ENCODE measurements at regions not wholly inside any gene's neighbourhood (a gene's known extent, or its start where the extent isn't known, plus 50 kb on each side); places are given as distances from the start of the nearest gene placed in this dataset.
"Not testable (repeated sequence)": the region's sequence is repeated elsewhere in the genome, so short reads cannot be mapped to it uniquely, and the experiment has no call there.

DNA sequence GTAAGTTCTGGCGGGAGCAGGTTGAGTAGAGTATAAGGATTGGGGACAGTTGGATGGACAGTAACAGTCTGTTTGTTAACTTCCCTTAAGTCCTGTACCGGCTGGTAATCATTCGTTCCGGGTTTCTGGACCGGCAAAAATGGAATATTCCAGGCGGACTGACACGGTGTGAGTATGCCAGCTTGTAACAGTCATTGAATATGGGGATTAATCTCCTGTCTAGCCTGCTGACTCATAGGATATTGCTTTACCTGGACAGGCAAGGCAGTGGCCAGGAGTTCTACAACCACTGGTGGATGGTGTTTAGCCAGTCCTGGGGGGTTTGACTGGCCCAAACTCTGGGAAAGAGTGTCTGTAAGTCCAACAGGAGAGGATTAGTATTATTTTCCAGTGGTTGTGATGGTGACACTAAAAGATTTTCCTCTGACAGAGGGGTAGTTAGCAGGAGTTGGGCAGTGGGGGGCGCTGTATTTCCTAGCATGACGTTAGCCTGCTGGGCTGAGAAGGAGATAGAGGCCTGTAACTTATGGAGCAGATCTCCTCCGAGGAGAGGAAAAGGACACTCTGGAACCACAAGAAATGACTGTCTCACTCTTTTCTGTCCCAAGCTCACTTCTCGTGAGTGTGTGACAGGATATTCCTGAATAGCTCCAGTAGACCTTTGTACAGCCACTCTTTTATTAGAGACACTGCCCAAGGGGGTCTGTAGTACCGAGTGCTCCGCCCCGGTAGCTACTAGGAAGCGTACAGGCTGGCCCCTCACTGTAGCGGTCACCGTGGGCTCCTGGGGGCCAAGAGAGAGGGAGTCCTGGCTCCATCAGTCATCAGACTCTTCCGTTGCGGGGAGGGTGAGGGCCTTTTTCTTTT lies 152.2 kb downstream of the TRIM27 start:
- DNase-seq, result no peak

DNA sequence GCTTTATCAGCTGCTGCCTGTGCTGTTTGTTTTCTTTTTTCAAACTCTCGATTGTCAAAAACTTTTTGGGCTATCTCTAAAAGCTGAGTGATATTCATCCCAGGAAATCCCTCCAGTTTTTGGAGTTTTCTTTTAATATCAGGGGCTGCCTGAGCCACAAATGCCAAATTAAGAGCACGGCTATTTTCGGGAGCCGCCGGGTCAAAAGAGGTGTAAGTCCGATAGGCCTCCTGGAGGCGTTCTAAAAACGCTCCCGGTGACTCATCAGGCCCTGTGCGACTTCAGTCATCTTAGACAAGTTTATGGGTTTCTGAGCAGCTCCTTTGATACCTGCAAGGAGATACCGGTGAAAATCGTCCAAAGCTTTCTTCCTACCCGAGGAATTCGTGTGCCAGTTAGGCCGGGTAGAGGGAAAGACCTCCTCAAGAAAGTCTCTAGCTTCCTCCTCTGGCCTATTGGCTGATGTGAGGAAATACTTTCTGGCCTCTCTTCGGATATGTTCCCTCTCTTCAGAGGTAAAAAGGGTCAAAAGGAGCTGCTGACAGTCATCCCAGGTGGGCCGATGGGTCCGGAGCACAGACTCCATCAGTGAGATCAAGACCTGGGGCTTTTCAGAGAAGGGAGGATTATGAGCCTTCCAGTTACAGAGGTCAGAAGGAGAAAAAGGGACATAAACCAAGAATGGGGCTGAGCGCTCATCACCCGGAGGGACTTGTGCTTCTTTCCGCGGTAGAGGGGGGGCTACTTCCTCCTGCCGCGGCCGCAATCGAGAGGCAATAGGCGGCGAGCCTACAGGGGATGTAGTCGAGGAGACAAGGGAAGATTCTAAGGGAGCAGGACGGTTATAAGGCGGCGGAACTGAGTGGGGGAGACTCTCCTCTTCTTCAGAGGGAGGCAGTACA lies 151.1 kb downstream of the TRIM27 start:
- DNase-seq, result no peak

DNA sequence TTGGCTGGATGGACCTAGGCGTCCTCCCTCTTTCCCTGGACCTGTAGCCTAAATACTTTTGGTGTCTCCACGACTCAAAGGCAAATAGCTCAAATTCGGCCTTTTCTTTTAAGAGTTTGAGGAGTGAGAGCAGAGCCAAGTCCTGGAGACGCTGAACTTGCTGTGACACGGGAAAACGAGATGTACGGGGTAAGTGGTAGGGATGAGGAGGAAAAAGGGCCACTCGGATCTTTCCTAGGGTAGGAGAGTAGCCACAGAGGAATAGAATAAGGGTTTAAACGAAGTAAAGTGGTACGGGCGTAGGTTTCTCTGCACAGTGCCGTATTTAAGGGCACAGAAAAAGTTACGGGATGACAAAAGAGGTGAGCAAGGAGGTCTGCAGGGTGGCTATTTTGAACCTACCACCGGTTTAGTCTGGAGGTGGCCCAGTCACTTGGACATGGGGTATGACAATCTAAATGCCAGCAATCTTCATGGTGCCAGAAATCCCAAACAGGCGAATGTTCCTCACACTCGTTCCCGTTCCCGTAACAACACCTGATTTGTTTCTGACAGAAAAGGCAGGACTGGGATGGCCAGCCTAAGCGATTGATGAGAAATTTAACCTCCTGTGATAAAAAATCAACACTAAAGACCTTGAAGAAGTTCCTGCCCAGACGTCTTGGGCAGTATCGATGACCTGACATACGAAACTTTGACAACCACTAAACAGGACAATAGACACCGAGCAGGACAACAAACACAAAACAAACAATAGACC lies 149.3 kb downstream of the TRIM27 start:
- no peak for DNase-seq

DNA sequence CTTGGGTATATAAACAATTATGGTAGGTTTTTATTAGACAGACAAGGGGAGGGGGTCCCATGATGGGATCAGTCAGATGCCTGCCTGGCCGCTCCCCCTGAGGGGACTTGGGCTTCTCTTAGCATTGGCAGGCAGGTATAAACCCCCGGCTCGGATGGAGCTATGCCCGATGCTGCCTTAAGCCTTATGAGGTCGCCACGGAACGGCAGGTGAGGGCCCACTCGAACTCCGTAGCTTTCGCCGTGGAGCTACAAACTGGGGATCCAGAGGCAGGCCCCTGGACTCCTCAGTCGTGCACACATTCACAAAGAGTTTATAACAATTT lies 148.8 kb downstream of the TRIM27 start:
- no peak for DNase-seq

DNA sequence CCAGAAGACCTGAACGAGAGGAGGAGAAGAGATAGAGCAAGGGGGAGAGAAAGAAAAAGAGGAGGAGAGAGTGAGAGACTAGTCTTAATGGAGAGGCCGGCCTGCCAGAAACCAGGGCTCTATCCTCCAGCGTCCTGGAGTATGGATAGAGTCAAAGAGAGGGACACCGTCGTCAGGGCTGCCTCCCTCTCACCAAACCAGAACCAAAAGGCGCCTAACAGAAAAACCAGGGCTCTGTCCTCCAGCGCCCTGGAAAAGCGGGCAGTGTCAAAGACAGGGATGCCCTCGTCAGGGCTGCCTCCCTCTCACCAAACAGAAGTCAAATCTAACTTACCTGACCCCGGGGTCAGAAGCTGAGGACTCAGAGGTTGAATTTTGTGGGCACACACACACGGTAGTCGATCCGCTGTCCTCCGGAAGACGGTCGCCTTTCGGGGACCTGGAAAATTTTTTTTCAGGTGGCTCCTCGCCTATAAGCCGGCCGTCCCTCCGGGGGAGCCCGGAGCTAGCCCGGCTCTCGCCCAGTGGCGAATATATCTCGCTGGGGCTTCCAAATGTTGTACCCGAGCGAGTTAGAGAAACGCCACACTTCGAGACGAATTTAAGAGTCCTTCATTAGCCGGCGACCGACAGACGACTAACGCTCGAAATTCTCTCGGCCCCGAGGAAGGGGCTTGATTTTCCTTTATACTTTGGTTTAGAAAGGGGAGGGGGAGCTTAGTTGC lies 148.2 kb downstream of the TRIM27 start:
- no peak for DNase-seq

DNA sequence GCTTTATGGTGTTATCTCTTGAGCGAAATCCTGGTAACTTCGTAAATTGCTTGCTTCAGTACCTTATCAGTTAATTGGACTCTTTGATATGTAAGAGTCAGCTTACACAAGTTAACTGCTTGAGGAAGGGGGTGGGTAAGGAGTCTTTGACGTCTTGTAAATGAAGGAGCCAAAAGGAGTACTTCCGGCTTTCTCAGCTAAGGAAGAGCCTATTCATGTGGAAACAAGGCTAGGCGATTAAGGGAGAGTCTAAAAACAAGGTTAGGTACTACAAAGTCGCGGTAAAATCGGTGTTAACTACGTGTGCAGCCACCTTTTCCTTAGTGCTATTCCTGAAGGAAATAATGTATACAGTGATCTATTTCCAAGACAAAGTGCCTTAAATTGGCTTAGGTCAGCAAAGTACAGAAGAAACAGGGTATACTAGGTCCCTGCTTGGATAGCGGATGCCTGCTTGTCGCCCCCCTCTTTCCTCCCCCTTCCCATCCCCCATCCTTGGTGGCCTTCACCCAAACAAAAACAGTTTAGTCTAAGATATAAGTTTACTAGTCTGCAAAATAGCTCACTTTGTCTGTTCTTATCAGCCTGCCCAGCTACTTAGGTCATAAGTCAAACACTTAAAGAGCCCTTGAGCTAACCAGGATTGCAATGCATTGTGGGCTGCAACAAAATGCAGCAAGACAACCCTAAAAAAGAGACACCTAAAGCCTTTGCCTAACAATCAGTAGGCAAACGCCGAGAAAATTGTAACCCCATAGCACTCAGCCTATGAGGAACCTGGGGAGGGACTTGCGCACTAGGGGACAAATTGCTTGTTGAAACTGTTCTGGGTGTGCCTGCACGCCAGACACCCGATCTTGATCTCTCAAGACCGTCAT lies 147.3 kb downstream of the TRIM27 start:
- DNase-seq, result no peak

DNA sequence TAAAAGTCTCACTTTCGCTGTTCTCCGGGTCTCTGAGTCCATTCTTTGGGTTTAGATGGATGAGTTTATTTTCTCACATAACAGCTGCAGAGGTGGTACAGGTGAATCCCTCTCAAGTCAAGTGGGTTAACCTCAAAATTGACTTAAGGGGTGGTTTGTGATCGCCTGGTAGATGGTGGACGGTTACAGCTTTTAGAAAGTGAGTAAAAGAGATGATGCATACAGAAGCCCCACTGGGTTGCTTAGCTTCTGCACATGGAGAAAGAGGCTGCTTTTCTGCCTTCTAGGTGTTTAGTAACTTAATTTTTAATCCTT lies 146.7 kb downstream of the TRIM27 start:
- no peak for DNase-seq

DNA sequence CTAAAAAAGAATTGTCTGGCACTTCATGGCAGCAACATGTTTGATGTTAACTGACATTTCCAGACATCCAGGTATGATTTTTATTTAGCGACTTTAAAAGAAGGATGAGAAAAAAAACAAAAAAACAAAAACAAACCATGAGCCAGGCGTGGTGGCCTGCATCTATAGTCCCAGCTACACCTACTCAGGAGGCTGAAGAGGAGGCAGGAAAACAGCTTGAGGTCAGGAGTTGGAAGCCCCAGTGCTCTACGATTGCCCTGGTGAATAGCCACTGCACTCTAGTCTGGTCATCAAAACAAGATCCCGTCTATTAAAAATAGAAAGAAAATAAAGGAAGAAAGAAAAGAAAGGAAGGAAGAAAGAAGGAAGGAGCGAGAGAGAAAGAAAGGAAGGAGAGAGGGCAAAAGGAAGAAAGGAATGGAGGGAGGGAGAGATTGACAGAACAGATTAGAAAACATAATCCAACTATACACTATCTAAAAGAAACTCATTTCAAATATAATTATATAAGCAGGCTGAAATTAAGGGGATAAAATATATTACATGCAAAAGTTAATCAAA lies 141.6 kb downstream of the TRIM27 start:
- DNase-seq, result no peak

DNA sequence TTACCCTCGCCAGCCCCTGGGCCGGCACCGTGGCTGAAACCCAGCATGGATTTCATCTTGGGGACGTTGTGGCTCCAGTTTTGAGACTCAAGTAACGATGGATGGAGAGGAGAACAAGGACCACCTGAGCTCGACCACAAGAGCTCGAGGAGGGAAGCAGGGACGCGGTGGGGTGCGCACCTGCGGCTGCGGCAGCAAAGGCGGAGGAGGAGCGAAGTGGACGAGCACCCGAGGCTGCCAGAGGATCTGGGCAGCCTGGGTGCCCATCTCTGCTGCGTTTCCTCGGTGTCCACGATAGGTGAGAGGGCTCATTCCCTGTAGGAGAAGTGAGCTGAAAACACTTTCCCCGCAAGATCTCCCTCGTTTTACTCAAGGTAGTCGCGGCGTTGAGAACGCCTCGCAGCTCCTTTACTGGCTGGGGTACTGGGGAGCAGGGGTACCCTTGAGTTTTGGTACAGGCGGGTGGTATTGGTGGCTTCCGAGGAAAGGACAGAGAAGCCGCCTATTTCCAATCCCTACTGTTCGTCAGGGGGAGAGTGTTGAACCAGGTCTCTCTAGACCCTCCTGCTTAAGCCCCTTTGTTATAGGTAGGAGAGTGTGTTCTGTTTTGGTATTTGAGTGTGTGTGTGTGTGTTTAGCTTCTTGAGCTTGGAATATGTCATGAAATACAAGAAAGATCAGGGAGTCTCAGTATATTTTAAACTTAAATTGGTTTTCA lies 137.7 kb downstream of the TRIM27 start:
- no peak for DNase-seq

DNA sequence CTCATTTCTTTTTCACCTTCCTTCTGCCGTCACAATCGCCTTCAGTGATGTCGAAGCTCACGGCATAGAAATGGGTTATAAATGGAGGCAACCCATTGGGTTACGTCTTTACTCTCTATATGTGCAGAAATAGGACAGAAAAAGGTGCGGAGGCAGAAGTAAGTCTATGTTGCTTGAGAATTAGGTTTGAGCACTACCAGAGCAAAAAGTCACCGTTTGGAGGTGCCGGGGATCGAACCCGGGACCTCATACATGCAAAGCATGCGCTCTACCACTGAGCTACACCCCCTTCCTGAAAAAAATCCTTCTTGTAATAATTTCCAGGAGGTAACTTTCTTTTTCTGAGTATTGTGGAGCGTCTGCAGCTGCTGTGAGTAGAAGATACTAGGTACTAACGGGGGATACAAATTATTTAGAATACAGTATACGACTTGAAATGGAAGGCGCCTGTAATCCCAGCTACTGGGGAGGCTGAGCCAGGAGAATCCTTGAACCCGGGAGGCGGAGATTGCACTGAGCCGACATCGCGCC lies 134.2 kb downstream of the TRIM27 start:
- no peak for DNase-seq

DNA sequence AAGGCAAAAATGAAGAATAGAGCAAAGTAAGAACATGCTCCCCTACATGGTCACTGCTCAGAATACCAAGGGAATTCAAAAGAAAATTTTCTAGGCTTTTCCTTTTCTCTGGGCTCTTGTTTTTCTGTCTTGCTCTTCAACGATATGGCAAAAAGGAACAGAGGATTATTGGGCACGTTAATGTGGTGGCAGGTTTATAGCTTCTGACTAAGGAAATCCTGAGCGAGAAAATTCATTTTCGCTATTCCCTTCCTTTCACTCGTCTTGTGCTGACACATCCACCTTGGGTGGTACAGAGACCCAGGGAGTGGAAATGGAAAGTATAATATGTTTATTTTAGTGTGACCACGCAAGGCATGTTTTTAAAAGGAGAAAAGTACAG lies 132.8 kb downstream of the TRIM27 start:
- DNase-seq, result no peak

DNA sequence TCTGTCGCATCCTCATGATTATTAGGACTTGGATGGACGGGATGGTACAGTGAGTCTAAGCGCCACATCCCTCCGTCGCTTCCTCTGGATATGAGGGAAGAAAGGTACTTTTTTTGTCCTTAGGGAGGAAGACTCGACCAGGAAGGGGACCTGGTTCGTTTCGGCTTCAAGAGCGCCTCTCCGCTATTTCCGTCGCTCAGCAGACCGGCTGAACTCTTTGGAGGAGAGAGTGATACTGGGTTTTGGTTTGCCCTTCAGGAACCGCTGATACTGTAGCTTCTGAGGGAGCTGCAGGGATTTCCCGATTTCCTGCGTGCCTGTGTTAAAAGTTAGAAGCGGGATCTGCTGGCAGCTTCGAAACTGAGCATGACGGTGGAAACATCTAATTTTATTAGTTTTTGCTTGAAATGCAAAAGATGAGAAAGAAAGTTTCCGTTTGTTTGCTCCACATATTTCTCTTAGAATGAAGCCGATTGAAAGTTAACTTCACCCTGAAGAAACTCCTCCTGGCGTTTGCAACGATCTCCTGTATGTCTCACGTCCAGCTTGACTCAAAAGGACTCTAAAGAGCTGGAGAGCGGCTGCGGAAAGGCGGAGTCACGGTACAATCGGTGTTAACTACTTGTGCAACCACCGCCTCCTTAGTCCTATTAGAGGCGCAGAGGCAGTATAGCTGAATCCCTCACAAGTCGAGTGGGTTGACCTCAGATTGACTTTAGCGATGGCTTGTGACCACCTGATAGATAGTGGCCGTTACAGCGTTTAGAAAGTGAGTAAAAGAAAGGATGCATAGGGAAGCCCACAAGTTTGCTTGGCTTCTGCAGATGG lies 129.4 kb downstream of the TRIM27 start:
- no peak for DNase-seq

DNA sequence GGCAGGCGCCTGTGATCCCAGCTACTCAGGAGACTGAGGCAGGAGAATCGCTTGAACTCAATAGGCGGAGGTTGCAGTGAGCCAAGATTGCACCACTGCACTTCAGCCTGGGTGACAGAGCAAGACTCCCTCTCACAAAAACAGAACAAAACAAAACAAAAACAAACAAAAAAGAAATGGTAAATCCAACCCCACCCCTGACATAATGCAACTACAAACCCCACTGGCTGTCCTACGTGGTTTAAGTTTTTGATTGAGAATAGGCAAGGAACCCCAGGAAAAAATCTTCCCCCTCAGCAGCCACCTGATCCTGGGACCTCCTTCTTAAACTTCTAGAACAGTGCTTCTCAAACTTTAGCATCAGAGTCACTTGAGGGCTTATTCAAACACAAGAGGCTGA lies 123.1 kb downstream of the TRIM27 start:
- not testable (repeated sequence) for DNase-seq

DNA sequence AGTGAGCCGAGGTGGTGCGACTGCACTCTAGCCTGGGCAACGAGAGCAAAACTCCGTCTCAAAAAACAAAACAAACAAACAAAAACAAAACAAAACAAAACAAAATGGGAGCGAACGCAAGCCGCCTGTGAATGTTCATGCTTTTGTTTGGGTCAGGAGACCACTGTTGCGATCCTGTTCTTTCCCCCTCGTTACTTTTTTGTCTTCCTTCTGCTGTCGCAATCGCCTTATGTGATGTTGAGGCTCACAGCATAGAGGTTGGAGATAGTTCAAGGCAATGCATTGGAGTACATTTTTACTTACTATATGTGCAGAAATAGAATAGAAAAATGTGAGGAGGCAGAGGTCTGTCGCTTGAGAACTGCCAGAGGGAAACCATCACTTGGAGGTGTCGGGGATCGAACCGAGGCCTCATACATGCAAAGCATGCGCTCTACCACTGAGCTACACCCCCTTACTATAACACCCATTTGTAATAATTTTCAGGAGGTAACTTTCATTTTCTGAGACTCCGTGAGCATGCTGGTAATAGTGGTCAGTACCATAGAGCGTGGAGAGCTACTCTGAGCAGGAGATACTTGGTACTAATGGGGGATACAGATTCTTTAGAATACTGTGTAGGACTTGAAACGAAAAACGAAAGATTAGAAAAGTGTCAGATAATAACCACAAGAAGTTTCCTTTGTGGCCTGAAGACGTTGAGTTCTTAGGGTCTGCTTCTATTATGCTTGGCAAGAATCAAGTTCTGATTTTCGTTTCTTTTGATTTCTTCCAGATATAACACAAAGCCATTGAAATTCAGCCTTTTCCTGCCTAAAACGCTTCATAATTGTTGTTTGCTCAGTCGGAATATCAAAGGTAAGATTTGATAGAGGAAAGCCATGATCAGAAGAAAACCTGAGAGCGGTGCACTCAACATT lies 121.1 kb downstream of the TRIM27 start:
- no peak for DNase-seq

DNA sequence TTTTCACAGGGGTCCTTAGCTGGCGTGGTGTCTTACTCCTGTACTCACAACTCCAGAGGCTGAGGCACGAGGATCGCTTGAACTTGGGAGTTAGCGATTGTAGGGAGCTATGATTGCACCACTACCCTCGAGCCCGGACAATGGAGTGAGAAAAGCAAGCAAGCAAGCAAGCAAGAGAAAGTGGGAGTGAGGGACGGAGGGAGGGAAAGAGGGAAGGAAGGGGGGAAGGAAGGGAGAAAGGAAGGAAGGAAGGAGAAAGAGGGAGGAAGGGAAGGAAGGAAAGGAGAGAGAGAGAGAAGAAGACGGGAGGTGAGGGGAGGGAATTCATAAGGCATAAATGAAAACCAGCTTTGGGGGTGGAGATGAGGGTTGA lies 120.5 kb downstream of the TRIM27 start:
- no peak for DNase-seq

DNA sequence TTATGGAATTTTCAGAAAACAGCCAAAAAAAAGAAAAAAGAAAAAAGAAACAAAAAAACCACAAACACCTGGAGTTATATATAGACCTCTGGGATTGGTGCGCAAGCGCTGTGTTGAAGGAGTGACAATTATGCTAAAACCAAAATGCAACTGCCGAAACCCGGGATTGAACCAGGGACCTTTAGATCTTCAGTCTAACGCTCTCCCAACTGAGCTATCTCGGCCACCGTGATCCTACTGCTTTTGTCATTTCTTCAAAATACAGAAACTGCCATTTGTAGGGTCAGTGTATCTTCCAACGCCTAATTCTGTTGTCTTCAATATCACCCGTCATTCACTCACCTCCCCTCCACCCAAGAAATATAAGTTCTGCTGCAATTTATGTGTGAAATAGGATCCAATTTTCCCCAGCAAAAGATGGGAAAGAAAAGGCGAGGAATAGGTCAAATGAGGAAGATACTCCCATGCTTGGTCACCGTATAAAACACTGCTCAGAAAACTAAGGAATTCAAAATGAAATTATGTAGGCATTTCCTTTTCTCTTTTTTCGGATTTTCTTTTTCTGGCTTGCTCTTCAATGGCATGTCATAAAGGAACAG lies 116.0 kb downstream of the TRIM27 start:
- DNase-seq, result no peak

DNA sequence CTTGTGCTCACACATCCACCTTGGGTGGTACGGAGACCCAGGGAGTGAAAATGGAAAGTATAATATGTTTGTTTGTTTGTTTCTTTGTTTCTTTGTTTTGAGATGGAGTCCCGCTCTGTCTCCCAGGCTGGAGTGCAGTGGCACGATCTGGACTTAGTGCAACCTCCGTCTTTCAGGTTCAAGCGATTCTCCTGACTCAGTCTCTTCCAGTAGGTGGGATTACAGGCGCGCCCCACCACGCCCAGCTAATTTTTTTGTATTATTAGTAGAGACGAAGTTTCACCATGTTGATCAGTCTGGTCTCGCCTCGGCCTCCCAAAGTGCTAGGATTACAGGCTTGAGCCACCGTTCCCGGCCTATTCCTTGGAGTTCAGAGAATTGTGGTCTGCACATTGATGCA lies 115.4 kb downstream of the TRIM27 start:
- no peak for DNase-seq
